ENCODE measurements at regions not wholly inside any gene's neighbourhood (a gene's known extent, or its start where the extent isn't known, plus 50 kb on each side); places are given as distances from the start of the nearest gene placed in this dataset.

GRCh38 chr14:58947814-58948445, 240.5 kb upstream of the DAAM1 start:
- TF ChIP-seq CTCF (IDR thresholded peaks at IDR 0.05; ENCODE audit: low read depth, low read length) = no peak
- no peak overlapping the region for H3K4me3 ChIP-seq (replicated peaks in 1 of 2; ENCODE audit: low read depth in 2 of 2, low read length in 2 of 2)
- peak; percentile 9 to 38 for DNase-seq (ENCODE audit: low read depth in 2 of 2)

GRCh38 chr14:58950555-58950954, 237.9 kb upstream of the DAAM1 start:
- DNase-seq (ENCODE audit: low read depth in 2 of 2) = no peak
- no peak for TF ChIP-seq CTCF (IDR thresholded peaks at IDR 0.05; ENCODE audit: low read depth, low read length)
- H3K4me3 ChIP-seq (replicated peaks in 1 of 2; ENCODE audit: low read depth in 2 of 2, low read length in 2 of 2) = no peak overlapping the region

GRCh38 chr14:58951143-58951542, 237.3 kb upstream of the DAAM1 start:
- TF ChIP-seq CTCF (IDR thresholded peaks at IDR 0.05; ENCODE audit: low read depth, low read length) = no peak
- H3K4me3 ChIP-seq (replicated peaks in 1 of 2; ENCODE audit: low read depth in 2 of 2, low read length in 2 of 2) = no peak overlapping the region
- DNase-seq (ENCODE audit: low read depth in 2 of 2) = no peak

- H3K4me3 ChIP-seq (replicated peaks in 1 of 2; ENCODE audit: low read depth in 2 of 2, low read length in 2 of 2) = no peak overlapping the region
- no peak for DNase-seq (ENCODE audit: low read depth in 2 of 2)
- no peak for TF ChIP-seq CTCF (IDR thresholded peaks at IDR 0.05; ENCODE audit: low read depth, low read length)
Observed at GRCh38 chr14:58954052-58954451, 234.4 kb upstream of the DAAM1 start.

- no peak for TF ChIP-seq CTCF (IDR thresholded peaks at IDR 0.05; ENCODE audit: low read depth, low read length)
- DNase-seq (ENCODE audit: low read depth in 2 of 2) = peak in 1 of 2 donors; percentile 68
- H3K4me3 ChIP-seq (replicated peaks in 1 of 2; ENCODE audit: low read depth in 2 of 2, low read length in 2 of 2) = no peak overlapping the region
Observed at GRCh38 chr14:58954901-58955861, 233.3 kb upstream of the DAAM1 start.

- H3K4me3 ChIP-seq (replicated peaks in 1 of 2; ENCODE audit: low read depth in 2 of 2, low read length in 2 of 2) = no peak overlapping the region
- DNase-seq (ENCODE audit: low read depth in 2 of 2) = no peak
- TF ChIP-seq CTCF (IDR thresholded peaks at IDR 0.05; ENCODE audit: low read depth, low read length) = no peak
Observed at GRCh38 chr14:58961045-58961731, 227.3 kb upstream of the DAAM1 start.

Measured in cardiac fibroblast (primary cell).